ENCODE measurements at regions not wholly inside any gene's neighbourhood (a gene's known extent, or its start where the extent isn't known, plus 50 kb on each side); places are given as distances from the start of the nearest gene placed in this dataset.
A peak's percentile ranks its signal among the peaks of the same experiment; 100 is the strongest.

DNA sequence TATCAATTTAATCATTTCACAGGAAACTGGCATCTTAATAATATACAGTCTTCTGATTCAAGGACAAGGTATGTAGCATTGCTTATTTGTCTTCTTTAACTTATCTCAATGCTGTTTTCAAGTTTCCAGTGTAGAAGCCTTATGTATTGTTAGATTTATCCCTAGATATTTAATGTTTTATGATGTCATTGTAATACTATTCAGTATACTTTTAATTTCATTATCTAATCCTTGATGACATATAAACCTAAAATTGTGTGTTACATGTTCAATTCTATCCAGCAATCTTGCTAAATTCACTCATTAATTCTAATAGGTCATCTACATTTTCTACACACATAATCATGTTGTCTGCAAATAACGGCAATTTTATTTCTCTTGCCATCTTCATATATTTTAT, 126.3 kb upstream of the SEC61G start:
- intact Hi-C loops (cut with DNase I; ENCODE audit: low total_unique reads) = no loop called here
- H3K4me3 ChIP-seq = no peak overlapping the region
- no peaks in the 10 kb centered on the region for H3K9me3 ChIP-seq
- H3K36me3 ChIP-seq = no peaks in the 10 kb centered on the region
- H3K27ac ChIP-seq = no peak overlapping the region
- no peak for TF ChIP-seq CTCF (IDR thresholded peaks at IDR 0.05)
- no peak for TF ChIP-seq POLR2A (IDR thresholded peaks at IDR 0.05)
- TF ChIP-seq POLR2AphosphoS5 (IDR thresholded peaks at IDR 0.05) = no peak
- H3K4me1 ChIP-seq = no peaks in the 10 kb centered on the region
- no peak for DNase-seq (ENCODE audit: low spot score in 2 of 2)
- no peaks in the 10 kb centered on the region for H3K27me3 ChIP-seq

DNA sequence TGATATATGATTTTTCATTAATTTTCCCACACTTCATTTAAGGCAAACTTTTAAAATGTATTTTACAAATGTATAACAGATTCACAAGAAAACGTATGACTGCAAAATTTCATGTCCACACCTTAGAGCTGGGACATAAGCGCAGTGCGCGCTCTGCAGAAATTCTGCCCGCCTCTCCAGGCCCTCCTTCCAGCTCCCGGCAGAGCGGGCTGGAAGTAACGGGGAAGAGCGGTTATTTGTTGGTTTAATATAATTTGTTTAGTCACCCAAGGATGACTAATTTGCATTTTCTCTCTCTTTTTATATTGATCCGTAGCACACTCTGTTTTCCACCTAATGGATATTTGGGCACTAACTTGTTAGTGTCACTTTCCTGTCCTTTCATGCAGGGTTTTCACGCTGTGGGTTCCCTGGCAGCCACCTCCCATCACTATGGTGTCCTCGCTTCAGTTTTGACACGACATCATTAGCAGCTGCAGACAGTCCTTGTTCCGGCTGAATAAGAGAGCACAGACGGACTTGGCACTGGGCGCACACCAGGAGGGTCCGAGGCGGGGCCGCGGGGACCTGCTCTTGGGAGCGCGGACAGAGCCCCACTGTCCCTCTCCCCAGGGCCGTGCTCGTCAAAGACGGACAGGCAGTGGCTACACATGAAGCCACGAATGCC, 129.2 kb upstream of the SEC61G start:
- H3K27ac ChIP-seq = no peak overlapping the region
- intact Hi-C loops (cut with DNase I; ENCODE audit: low total_unique reads) = no loop called here
- H3K4me3 ChIP-seq = peak overlapping the region; percentile 19 to 57 (median 34)
- DNase-seq (ENCODE audit: low spot score in 2 of 2) = no peak
- no peaks in the 10 kb centered on the region for H3K27me3 ChIP-seq
- no peaks in the 10 kb centered on the region for H3K9me3 ChIP-seq
- no peaks in the 10 kb centered on the region for H3K36me3 ChIP-seq
- H3K4me1 ChIP-seq = no peaks in the 10 kb centered on the region
- no peak for TF ChIP-seq POLR2A (IDR thresholded peaks at IDR 0.05)
- no peak for TF ChIP-seq CTCF (IDR thresholded peaks at IDR 0.05)
- TF ChIP-seq POLR2AphosphoS5 (IDR thresholded peaks at IDR 0.05) = no peak

DNA sequence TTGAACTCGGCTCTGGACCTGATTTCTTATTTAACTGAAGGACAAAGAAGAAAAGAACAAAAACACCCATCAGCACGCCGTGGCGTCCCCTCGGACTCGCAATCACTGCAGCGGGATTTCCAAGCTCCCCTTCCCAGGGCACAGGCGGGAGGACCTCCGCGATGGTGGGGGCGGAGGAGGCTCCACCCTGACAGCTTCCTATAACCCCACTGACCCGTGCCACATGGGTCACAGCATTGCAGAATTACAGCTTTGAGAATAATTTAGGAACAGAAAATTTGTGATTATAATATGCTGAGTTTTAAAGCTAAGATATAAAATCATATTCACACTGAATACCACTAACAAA, 129.7 kb upstream of the SEC61G start:
- no peak for TF ChIP-seq CTCF (IDR thresholded peaks at IDR 0.05)
- no peak for TF ChIP-seq POLR2AphosphoS5 (IDR thresholded peaks at IDR 0.05)
- TF ChIP-seq POLR2A (IDR thresholded peaks at IDR 0.05) = no peak
- H3K27me3 ChIP-seq = no peaks in the 10 kb centered on the region
- no peaks in the 10 kb centered on the region for H3K4me1 ChIP-seq
- H3K4me3 ChIP-seq = peak overlapping the region; percentile 19 to 57 (median 34)
- H3K27ac ChIP-seq = no peak overlapping the region
- intact Hi-C loops (cut with DNase I; ENCODE audit: low total_unique reads) = no loop called here
- DNase-seq (ENCODE audit: low spot score in 2 of 2) = no peak
- no peaks in the 10 kb centered on the region for H3K36me3 ChIP-seq
- H3K9me3 ChIP-seq = no peaks in the 10 kb centered on the region

DNA sequence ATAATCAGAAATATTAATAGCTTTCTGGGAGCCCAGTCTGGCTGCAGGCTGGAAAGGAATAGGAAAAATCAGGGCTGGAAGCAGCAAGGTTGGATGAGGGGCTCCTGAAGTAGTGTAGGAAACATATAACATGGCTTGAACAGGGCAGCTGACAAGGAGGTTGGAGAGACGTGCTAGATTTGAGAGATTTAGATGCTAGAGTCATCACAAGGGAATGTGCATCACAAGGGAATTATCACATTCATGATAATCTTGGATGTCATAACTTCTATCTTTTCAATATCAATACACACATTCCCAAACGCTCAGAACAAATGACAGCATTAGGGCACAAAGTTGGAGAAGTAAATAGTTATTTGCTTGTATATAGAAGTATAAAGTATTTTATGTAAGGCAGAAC, 120.9 kb upstream of the EGFR start:
- TF ChIP-seq POLR2AphosphoS5 (IDR thresholded peaks at IDR 0.05) (no peak), CTCF (IDR thresholded peaks at IDR 0.05) (no peak), POLR2A (IDR thresholded peaks at IDR 0.05) (no peak)
- H3K36me3 ChIP-seq = no peaks in the 10 kb centered on the region
- DNase-seq (ENCODE audit: low spot score in 2 of 2) = no peak
- intact Hi-C loops (cut with DNase I; ENCODE audit: low total_unique reads) = no loop called here
- no peak overlapping the region for H3K4me3 ChIP-seq
- H3K9me3 ChIP-seq = no peaks in the 10 kb centered on the region
- no peaks in the 10 kb centered on the region for H3K27me3 ChIP-seq
- no peak overlapping the region for H3K27ac ChIP-seq
- H3K4me1 ChIP-seq = no peaks in the 10 kb centered on the region

DNA sequence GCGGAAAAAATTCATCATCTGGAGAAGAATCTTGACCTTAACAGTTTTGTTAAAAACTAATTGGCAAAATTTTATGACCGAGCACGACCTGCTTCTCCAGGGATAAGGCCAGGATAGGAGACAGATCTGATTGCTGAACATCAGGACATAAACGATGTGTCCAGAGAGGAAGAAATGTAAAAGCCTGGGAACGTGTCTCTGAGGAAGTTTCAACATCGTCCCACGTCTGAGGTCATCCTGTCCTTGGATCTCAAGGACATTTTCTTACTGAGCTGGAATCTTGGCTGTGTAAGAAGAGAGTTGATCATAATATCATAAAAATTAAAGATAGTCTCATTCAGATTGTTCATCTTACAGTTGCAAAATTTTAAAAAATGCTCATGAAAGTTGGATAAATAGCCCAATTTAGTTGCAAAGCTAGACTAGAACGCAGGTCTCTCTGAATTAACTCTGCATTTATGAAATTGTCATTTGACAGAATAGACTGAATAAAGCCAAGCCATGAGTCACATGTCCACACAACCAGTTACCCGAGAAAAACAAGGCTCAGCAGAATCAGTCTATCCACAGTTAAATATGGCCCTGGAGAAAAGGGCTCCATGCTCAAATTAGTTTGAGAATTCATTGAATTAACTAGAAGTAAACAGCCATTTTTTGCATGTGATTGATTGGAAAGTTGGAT, 120.0 kb upstream of the EGFR start:
- TF ChIP-seq POLR2AphosphoS5 (IDR thresholded peaks at IDR 0.05) (peak in 2 of 3 donors; percentile 18 to 67), POLR2A (IDR thresholded peaks at IDR 0.05) (no peak)
- H3K27ac ChIP-seq = no peak overlapping the region
- H3K4me1 ChIP-seq = no peaks in the 10 kb centered on the region
- DNase-seq (ENCODE audit: low spot score in 2 of 2) = no peak
- H3K9me3 ChIP-seq = no peaks in the 10 kb centered on the region
- H3K36me3 ChIP-seq = no peaks in the 10 kb centered on the region
- no peak overlapping the region for H3K4me3 ChIP-seq
- intact Hi-C loops (cut with DNase I; ENCODE audit: low total_unique reads) = no loop called here
- no peaks in the 10 kb centered on the region for H3K27me3 ChIP-seq
